ENCODE measurements at regions not wholly inside any gene's neighbourhood (a gene's known extent, or its start where the extent isn't known, plus 50 kb on each side); places are given as distances from the start of the nearest gene placed in this dataset.
"Not testable (repeated sequence)": the region's sequence is repeated elsewhere in the genome, so short reads cannot be mapped to it uniquely, and the experiment has no call there.

DNA sequence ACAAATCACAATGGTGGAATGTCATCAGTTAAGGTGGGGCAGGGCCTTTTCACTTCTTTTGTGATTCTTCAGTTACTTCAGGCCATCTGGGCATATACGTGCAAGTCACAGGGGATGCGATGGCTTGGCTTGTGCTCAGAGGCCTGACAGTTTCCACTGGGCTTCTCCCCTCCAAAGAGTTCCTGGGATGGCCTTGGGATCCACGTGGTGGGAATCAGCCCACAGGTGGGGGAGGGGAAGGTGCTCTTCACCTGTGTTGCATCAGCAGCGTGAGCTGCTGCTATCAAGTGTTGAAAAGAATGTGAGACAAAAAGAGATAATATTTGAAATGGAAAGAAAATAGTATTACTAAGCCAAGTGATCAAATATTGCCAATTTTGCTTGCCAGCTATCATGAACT lies 116.2 kb upstream of the F3 start:
- H3K9me3 ChIP-seq (ENCODE audit: control insufficient read depth in 1 of 2, low read length in 2 of 2); DNase-seq; H3K36me3 Mint-ChIP-seq; CTCF ChIA-PET (ENCODE audit: partially characterized antibody); H3K4me1 ChIP-seq (ENCODE audit: insufficient read depth, low read length); H3K27ac ChIP-seq (ENCODE audit: low read depth, low read length); H3K4me1 Mint-ChIP-seq; H3K27me3 ChIP-seq (ENCODE audit: insufficient read depth, low read length); H3K9me3 Mint-ChIP-seq; H3K27ac Mint-ChIP-seq; H3K36me3 ChIP-seq (ENCODE audit: insufficient read depth, low read length); H3K27me3 Mint-ChIP-seq; H3K4me3 Mint-ChIP-seq; intact Hi-C loops (cut with micrococcal nuclease); H3K4me3 ChIP-seq (ENCODE audit: low read length in 2 of 2); POLR2A ChIA-PET (ENCODE audit: partially characterized antibody): not testable (repeated sequence)

DNA sequence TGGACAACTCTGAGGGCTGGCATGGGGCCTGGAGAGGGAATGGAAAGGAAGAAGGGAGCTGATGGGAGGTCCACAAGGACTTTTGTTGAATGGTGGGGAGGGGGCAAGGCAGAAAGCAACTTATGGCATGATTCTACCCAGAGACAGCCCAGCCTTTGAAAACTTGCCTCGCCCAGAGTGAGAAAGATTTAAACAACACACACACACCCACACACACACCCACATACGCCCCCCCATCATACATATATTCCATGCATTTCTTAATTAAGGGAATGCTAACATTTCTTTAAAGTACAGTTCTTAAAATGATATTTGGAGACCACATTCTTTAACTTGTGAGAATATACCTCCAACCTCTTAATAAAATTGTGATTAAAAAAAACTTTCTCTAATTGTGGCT lies 115.4 kb upstream of the F3 start:
- no peaks in the 10 kb centered on the region for H3K36me3 ChIP-seq (ENCODE audit: insufficient read depth, low read length)
- no peak for DNase-seq
- H3K27ac ChIP-seq (ENCODE audit: low read depth, low read length) = no peak overlapping the region
- Mint-ChIP-seq H3K27ac (no peak overlapping the region), H3K9me3 (peaks cover 0 to 7% (median 0%) of the 10 kb centered on the region in 8 donors), H3K4me1 (no peaks in the 10 kb centered on the region), H3K36me3 (no peaks in the 10 kb centered on the region), H3K4me3 (no peak overlapping the region), H3K27me3 (peaks cover 7 to 11% of the 10 kb centered on the region in 2 donors)
- H3K4me3 ChIP-seq (ENCODE audit: low read length in 2 of 2) = no peak overlapping the region
- CTCF ChIA-PET (ENCODE audit: partially characterized antibody) = interaction anchor here (0.7 kb wide), 1 partner anchor 123 kb away, joined by 3 read pairs; no protein-coding TSS in a partner anchor
- H3K27me3 ChIP-seq (ENCODE audit: insufficient read depth, low read length) = no peaks in the 10 kb centered on the region
- intact Hi-C loops (cut with micrococcal nuclease) = no loop called here
- H3K9me3 ChIP-seq (ENCODE audit: control insufficient read depth in 1 of 2, low read length in 2 of 2) = no peaks in the 10 kb centered on the region
- POLR2A ChIA-PET (ENCODE audit: partially characterized antibody) = no interaction called here
- H3K4me1 ChIP-seq (ENCODE audit: insufficient read depth, low read length) = no peaks in the 10 kb centered on the region

DNA sequence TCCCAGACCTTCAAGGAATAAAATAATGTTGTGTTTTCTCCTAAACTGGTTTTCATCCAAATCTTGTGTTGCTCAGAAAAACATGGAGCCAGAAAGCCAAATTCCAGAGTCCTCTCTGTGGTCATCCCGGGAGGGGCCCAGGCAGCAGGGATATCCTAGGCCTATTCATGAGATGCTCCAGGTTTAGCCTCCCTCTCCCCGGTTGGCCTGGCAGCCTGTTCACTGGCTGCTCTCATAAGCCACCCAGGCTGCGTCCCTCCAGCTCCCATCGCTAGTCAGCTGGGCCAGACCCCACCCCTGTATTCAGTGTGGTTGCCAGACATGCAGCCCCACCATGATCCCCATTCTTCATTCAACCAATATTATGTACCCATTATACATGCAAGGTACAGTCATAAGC lies 113.4 kb upstream of the F3 start:
- H3K27ac ChIP-seq (ENCODE audit: low read depth, low read length) = no peak overlapping the region
- ChIA-PET POLR2A (ENCODE audit: partially characterized antibody) (no interaction called here), CTCF (ENCODE audit: partially characterized antibody) (no interaction called here)
- Mint-ChIP-seq H3K36me3 (no peaks in the 10 kb centered on the region), H3K9me3 (peaks cover 0 to 7% (median 0%) of the 10 kb centered on the region in 8 donors), H3K4me3 (no peak overlapping the region), H3K27ac (no peak overlapping the region), H3K4me1 (no peaks in the 10 kb centered on the region), H3K27me3 (peaks cover 11% of the 10 kb centered on the region in 2 donors)
- no peaks in the 10 kb centered on the region for H3K4me1 ChIP-seq (ENCODE audit: insufficient read depth, low read length)
- no peaks in the 10 kb centered on the region for H3K36me3 ChIP-seq (ENCODE audit: insufficient read depth, low read length)
- no peaks in the 10 kb centered on the region for H3K27me3 ChIP-seq (ENCODE audit: insufficient read depth, low read length)
- intact Hi-C loops (cut with micrococcal nuclease) = no loop called here
- no peak overlapping the region for H3K4me3 ChIP-seq (ENCODE audit: low read length in 2 of 2)
- H3K9me3 ChIP-seq (ENCODE audit: control insufficient read depth in 1 of 2, low read length in 2 of 2) = no peaks in the 10 kb centered on the region
- no peak for DNase-seq

DNA sequence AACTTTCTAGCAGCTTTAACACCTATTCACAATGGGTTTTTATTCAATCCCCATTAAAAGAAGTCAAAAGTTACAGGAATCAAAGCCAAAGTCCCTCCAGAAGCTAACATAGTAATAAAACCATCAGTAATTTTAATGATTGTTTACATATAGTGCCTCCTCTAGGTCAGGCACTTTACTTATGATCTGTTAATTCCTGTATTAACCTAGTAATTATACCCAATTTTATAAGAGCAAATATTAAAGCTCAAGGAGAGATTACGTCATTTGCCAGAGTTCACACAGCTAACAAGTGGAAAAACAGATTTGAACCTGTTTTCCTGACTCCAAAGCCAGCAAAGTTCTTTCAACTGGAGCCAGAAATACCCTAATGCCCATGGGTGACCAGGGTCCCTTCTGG lies 112.9 kb upstream of the F3 start:
- Histone ChIP-seq H3K27me3 (ENCODE audit: insufficient read depth, low read length) (no peaks in the 10 kb centered on the region), H3K36me3 (ENCODE audit: insufficient read depth, low read length) (no peaks in the 10 kb centered on the region), H3K27ac (ENCODE audit: low read depth, low read length) (no peak overlapping the region), H3K9me3 (ENCODE audit: control insufficient read depth in 1 of 2, low read length in 2 of 2) (no peaks in the 10 kb centered on the region), H3K4me1 (ENCODE audit: insufficient read depth, low read length) (no peaks in the 10 kb centered on the region), H3K4me3 (ENCODE audit: low read length in 2 of 2) (no peak overlapping the region)
- Mint-ChIP-seq H3K27me3 (peaks cover 10 to 11% of the 10 kb centered on the region in 2 donors), H3K36me3 (no peaks in the 10 kb centered on the region), H3K27ac (no peak overlapping the region), H3K9me3 (peaks cover 0 to 6% (median 0%) of the 10 kb centered on the region in 8 donors), H3K4me1 (no peaks in the 10 kb centered on the region), H3K4me3 (no peak overlapping the region)
- DNase-seq = no peak
- CTCF ChIA-PET (ENCODE audit: partially characterized antibody) = no interaction called here
- POLR2A ChIA-PET (ENCODE audit: partially characterized antibody) = no interaction called here
- intact Hi-C loops (cut with micrococcal nuclease) = no loop called here

GRCh38 chr1:94654031-94654430 lies 112.5 kb upstream of the F3 start:
- DNase-seq = no peak
- no peaks in the 10 kb centered on the region for H3K27me3 ChIP-seq (ENCODE audit: insufficient read depth, low read length)
- Mint-ChIP-seq H3K27ac (no peak overlapping the region), H3K36me3 (no peaks in the 10 kb centered on the region), H3K9me3 (peaks cover 0 to 5% (median 0%) of the 10 kb centered on the region in 8 donors), H3K4me3 (no peak overlapping the region), H3K4me1 (no peaks in the 10 kb centered on the region), H3K27me3 (peaks cover 7 to 11% of the 10 kb centered on the region in 2 donors)
- POLR2A ChIA-PET (ENCODE audit: partially characterized antibody) = no interaction called here
- H3K27ac ChIP-seq (ENCODE audit: low read depth, low read length) = no peak overlapping the region
- intact Hi-C loops (cut with micrococcal nuclease) = no loop called here
- H3K4me3 ChIP-seq (ENCODE audit: low read length in 2 of 2) = no peak overlapping the region
- H3K36me3 ChIP-seq (ENCODE audit: insufficient read depth, low read length) = no peaks in the 10 kb centered on the region
- CTCF ChIA-PET (ENCODE audit: partially characterized antibody) = no interaction called here
- no peaks in the 10 kb centered on the region for H3K4me1 ChIP-seq (ENCODE audit: insufficient read depth, low read length)
- no peaks in the 10 kb centered on the region for H3K9me3 ChIP-seq (ENCODE audit: control insufficient read depth in 1 of 2, low read length in 2 of 2)

DNA sequence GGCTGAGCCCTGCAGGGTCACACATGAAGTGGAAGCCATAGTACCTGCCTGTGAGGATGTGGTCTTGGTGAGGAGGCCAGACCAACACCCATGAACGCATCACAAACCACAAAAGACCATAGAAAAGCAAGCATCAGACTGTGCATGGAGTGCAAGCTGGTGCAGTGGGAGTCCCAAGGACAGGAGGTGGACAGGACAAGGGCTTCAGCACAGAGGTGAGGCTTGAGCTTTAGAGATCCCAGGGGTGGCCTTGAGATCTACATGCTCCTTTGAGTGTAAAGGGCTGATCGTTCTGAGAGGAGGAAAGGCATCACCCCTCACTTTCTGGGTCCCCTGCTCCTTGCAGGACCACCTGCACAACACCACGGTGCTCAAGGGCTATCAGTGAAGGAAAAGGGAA lies 111.9 kb upstream of the F3 start:
- H3K4me3 ChIP-seq (ENCODE audit: low read length in 2 of 2) = no peak overlapping the region
- no peaks in the 10 kb centered on the region for H3K4me1 ChIP-seq (ENCODE audit: insufficient read depth, low read length)
- peaks cover 7 to 11% of the 10 kb centered on the region in 2 donors for H3K27me3 Mint-ChIP-seq
- no peaks in the 10 kb centered on the region for H3K4me1 Mint-ChIP-seq
- no peak overlapping the region for H3K27ac Mint-ChIP-seq
- ChIA-PET CTCF (ENCODE audit: partially characterized antibody) (no interaction called here), POLR2A (ENCODE audit: partially characterized antibody) (no interaction called here)
- intact Hi-C loops (cut with micrococcal nuclease) = no loop called here
- DNase-seq = no peak
- no peaks in the 10 kb centered on the region for H3K36me3 ChIP-seq (ENCODE audit: insufficient read depth, low read length)
- no peaks in the 10 kb centered on the region for H3K36me3 Mint-ChIP-seq
- peaks cover 0 to 5% (median 0%) of the 10 kb centered on the region in 8 donors for H3K9me3 Mint-ChIP-seq
- H3K27ac ChIP-seq (ENCODE audit: low read depth, low read length) = no peak overlapping the region
- H3K9me3 ChIP-seq (ENCODE audit: control insufficient read depth in 1 of 2, low read length in 2 of 2) = no peaks in the 10 kb centered on the region
- H3K4me3 Mint-ChIP-seq = no peak overlapping the region
- no peaks in the 10 kb centered on the region for H3K27me3 ChIP-seq (ENCODE audit: insufficient read depth, low read length)

GRCh38 chr1:94651076-94651475 lies 109.5 kb upstream of the F3 start:
- DNase-seq = no peak
- Histone ChIP-seq H3K4me3 (ENCODE audit: low read length in 2 of 2) (no peak overlapping the region), H3K27me3 (ENCODE audit: insufficient read depth, low read length) (no peaks in the 10 kb centered on the region), H3K4me1 (ENCODE audit: insufficient read depth, low read length) (no peaks in the 10 kb centered on the region), H3K9me3 (ENCODE audit: control insufficient read depth in 1 of 2, low read length in 2 of 2) (no peaks in the 10 kb centered on the region), H3K27ac (ENCODE audit: low read depth, low read length) (no peak overlapping the region), H3K36me3 (ENCODE audit: insufficient read depth, low read length) (no peaks in the 10 kb centered on the region)
- H3K4me1 Mint-ChIP-seq = no peaks in the 10 kb centered on the region
- POLR2A ChIA-PET (ENCODE audit: partially characterized antibody) = interaction anchor here (1.7 kb wide), 1 partner anchor 15 kb away, joined by 3 read pairs; no protein-coding TSS in a partner anchor
- H3K27ac Mint-ChIP-seq = no peak overlapping the region
- CTCF ChIA-PET (ENCODE audit: partially characterized antibody) = no interaction called here
- no peaks in the 10 kb centered on the region for H3K36me3 Mint-ChIP-seq
- intact Hi-C loops (cut with micrococcal nuclease) = no loop called here
- H3K9me3 Mint-ChIP-seq = peaks cover 0 to 5% (median 0%) of the 10 kb centered on the region in 8 donors
- H3K4me3 Mint-ChIP-seq = no peak overlapping the region
- peaks cover 7 to 11% of the 10 kb centered on the region in 2 donors for H3K27me3 Mint-ChIP-seq

DNA sequence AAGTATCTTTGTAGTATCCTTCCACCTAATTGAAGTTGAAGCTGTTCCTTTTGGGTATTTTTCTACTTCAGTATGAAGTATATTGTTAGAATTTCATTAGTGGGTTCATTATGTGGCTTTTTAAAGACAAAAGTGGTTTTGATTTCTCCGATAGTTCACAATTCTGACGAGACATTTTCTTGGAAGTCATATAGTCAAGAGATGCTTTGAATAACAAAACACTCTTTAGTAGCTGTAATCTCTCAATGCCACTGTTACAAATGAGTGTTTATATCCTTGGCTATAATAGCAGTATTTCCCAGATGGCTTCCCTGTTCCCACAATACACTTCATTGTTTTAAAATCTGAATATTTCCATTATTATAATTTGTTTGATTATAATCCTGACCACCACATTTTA lies 108.7 kb upstream of the F3 start:
- Mint-ChIP-seq H3K9me3 (peaks cover 0 to 5% (median 0%) of the 10 kb centered on the region in 8 donors), H3K36me3 (no peaks in the 10 kb centered on the region), H3K27ac (no peak overlapping the region), H3K27me3 (peaks cover 7 to 10% of the 10 kb centered on the region in 2 donors), H3K4me3 (no peak overlapping the region), H3K4me1 (no peaks in the 10 kb centered on the region)
- ChIA-PET CTCF (ENCODE audit: partially characterized antibody) (no interaction called here), POLR2A (ENCODE audit: partially characterized antibody) (interaction anchor here (1.7 kb wide), 1 partner anchor 16 kb away, joined by 3 read pairs; no protein-coding TSS in a partner anchor)
- no peak for DNase-seq
- intact Hi-C loops (cut with micrococcal nuclease) = no loop called here
- Histone ChIP-seq H3K4me1 (ENCODE audit: insufficient read depth, low read length) (no peaks in the 10 kb centered on the region), H3K9me3 (ENCODE audit: control insufficient read depth in 1 of 2, low read length in 2 of 2) (no peaks in the 10 kb centered on the region), H3K27ac (ENCODE audit: low read depth, low read length) (no peak overlapping the region), H3K27me3 (ENCODE audit: insufficient read depth, low read length) (no peaks in the 10 kb centered on the region), H3K36me3 (ENCODE audit: insufficient read depth, low read length) (no peaks in the 10 kb centered on the region), H3K4me3 (ENCODE audit: low read length in 2 of 2) (no peak overlapping the region)

All from CD4-positive, alpha-beta memory T cell (primary cell).